Suprapubic skin (tissue), 4 donors: ENCODE measurements at regions not wholly inside any gene's neighbourhood (a gene's known extent, or its start where the extent isn't known, plus 50 kb on each side); places are given as distances from the start of the nearest gene placed in this dataset.

Experiments used
- DNase-seq, 2 donors: peaks; one replicate each; pipeline ENCODE4 v3.0.0-alpha.2; 2019; ENCODE audit warnings: low spot score in 2 of 2
- H3K27ac ChIP-seq: fragments of 200-600 bp; sonication (generic); one replicate; pipeline ENCODE4 v1.5.1; 2019
- H3K27me3 ChIP-seq: fragments of 200-600 bp; sonication (generic); one replicate; pipeline ENCODE4 v1.5.1; 2019
- H3K36me3 ChIP-seq: fragments of 200-600 bp; sonication (generic); one replicate; pipeline ENCODE4 v1.5.1; 2019
- H3K4me1 ChIP-seq: fragments of 200-600 bp; sonication (generic); one replicate; pipeline ENCODE4 v1.5.1; 2019
- H3K4me3 ChIP-seq: fragments of 200-600 bp; sonication (generic); one replicate; pipeline ENCODE4 v1.5.1; 2019; ENCODE audit warnings: mild to moderate bottlenecking
- H3K9me3 ChIP-seq: fragments of 200-600 bp; sonication (generic); one replicate; pipeline ENCODE4 v1.5.1; 2019
- EP300 ChIP-seq: sonication (generic); formaldehyde crosslinking; IDR thresholded peaks from one replicate; pipeline ENCODE4 v1.6.1; 2017; ENCODE audit warnings: antibody characterized with exemption
- POLR2A ChIP-seq, 2 donors: fragments of 450-650 bp; IDR thresholded peaks; one replicate each; pipeline ENCODE4 v1.6.1; 2017; ENCODE audit warnings: antibody characterized with exemption in 2 of 2, mild to moderate bottlenecking in 2 of 2, moderate library complexity in 2 of 2
- POLR2AphosphoS5 ChIP-seq, 3 donors: sonication (generic); formaldehyde crosslinking; IDR thresholded peaks; one replicate each; pipeline ENCODE4 v1.6.1; 2017; ENCODE audit warnings: antibody characterized with exemption in 3 of 3
- WGBS: methylation state at CpG from one replicate; pipeline ENCODE4 v1.1.5; 2018; 5-methylcytosine and 5-hydroxymethylcytosine counted together
- TF ChIP-seq, protein P1 (sequence below), 2 donors: fragments of 200-600 bp in 1 of 2; fragments of 450-650 bp in 1 of 2; sonication (generic) in 1 of 2; IDR thresholded peaks; one replicate each; pipeline ENCODE4 v1.5.1; 2016 to 2019; ENCODE audit warnings: antibody characterized with exemption in 2 of 2, mild to moderate bottlenecking in 1 of 2, moderate library complexity in 1 of 2

DNA sequence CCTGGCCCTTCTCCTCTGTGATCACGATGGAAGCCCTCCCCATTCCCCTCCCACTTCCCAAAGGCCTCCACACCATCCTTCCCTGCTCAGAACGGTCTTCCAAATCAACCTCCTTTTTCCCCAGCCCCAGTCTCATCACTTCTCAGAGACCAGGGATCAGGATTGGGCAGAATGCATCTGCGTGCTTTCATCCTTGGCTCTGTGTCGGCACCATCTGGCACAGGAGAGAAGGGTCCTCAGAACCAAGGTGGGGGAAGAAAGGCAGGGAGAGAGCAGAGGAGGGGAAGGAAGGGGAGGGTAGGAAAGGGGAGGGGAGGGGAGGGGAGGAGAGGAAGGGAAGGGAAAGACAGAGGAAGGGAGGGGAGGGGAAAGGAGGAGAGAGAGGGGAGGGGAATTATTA, 52.4 kb upstream of the FICD start:
- no peak for DNase-seq
- H3K27ac ChIP-seq, result no peak overlapping the region
- H3K36me3 ChIP-seq, result no peaks in the 10 kb centered on the region
- TF ChIP-seq, protein P1, sequence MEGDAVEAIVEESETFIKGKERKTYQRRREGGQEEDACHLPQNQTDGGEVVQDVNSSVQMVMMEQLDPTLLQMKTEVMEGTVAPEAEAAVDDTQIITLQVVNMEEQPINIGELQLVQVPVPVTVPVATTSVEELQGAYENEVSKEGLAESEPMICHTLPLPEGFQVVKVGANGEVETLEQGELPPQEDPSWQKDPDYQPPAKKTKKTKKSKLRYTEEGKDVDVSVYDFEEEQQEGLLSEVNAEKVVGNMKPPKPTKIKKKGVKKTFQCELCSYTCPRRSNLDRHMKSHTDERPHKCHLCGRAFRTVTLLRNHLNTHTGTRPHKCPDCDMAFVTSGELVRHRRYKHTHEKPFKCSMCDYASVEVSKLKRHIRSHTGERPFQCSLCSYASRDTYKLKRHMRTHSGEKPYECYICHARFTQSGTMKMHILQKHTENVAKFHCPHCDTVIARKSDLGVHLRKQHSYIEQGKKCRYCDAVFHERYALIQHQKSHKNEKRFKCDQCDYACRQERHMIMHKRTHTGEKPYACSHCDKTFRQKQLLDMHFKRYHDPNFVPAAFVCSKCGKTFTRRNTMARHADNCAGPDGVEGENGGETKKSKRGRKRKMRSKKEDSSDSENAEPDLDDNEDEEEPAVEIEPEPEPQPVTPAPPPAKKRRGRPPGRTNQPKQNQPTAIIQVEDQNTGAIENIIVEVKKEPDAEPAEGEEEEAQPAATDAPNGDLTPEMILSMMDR (IDR thresholded peaks at IDR 0.05), result no peak
- TF ChIP-seq EP300 (no peak), POLR2A (IDR thresholded peaks at IDR 0.05) (no peak), POLR2AphosphoS5 (IDR thresholded peaks at IDR 0.05) (no peak)
- 61% methylated on average over 4 of the region's 4 CpGs for WGBS
- H3K4me3 ChIP-seq, result no peak overlapping the region
- H3K9me3 ChIP-seq, result no peaks in the 10 kb centered on the region
- H3K27me3 ChIP-seq, result peaks cover 30% of the 10 kb centered on the region
- no peaks in the 10 kb centered on the region for H3K4me1 ChIP-seq

DNA sequence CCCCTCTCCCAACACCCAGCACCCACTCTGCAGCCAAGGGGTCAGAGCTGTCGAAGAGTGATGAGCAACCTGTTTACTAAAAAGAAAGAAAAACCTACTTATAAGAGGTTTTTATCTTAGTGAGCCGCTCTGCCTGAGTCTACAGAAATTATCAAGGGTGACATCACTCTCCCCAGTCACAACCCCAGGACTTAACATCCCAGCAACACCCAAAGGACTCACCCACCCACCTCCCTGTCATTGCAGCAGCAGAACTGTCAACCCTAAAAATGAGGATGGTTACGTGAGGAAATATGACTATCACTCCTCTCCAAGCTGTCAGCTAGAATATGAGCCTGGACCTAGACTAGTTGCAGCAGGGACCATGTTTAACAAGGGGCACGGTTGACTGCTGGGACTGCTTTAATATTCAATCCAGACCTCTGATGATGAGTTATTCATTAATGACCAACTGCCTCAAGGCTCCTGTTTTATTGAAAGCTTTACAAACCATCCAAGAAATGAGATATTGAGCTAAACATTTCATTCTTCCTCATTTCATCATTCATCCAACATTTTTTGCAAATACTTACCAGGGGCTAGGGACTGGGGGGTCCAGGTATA, 53.9 kb upstream of the FICD start:
- TF ChIP-seq POLR2AphosphoS5 (IDR thresholded peaks at IDR 0.05) (no peak), EP300 (no peak), POLR2A (IDR thresholded peaks at IDR 0.05) (no peak)
- TF ChIP-seq, protein P1 (IDR thresholded peaks at IDR 0.05), result no peak
- Histone ChIP-seq H3K9me3 (no peaks in the 10 kb centered on the region), H3K27ac (no peak overlapping the region), H3K4me1 (no peaks in the 10 kb centered on the region), H3K27me3 (peaks cover 30% of the 10 kb centered on the region), H3K4me3 (no peak overlapping the region), H3K36me3 (no peaks in the 10 kb centered on the region)
- WGBS, result 81% methylated on average over 4 of the region's 4 CpGs
- no peak for DNase-seq

DNA sequence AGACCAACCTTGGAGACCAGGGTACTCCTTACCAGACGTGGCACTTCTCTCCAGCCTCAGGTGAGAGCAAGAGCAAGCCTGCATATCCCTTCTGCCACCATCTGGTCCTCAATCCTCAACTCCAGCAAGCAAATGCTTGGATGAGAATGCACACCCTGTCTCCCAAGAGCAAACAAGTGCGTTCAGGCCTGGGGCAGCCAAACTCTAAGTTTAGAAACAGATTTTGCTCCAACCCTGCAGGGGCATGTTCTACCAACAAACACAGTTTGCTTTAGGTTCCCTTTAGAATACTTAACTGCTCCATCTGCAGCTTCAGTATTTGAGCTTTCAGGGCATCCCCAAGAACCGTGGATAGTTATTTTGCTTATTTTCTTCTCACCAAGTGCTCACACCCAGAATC, 55.9 kb upstream of the FICD start:
- Histone ChIP-seq H3K9me3 (no peaks in the 10 kb centered on the region), H3K4me3 (no peak overlapping the region), H3K36me3 (no peaks in the 10 kb centered on the region), H3K4me1 (no peaks in the 10 kb centered on the region), H3K27ac (no peak overlapping the region), H3K27me3 (peaks cover 24% of the 10 kb centered on the region)
- 24% methylated on average over 2 of the region's 3 CpGs for WGBS
- TF ChIP-seq EP300 (no peak), POLR2AphosphoS5 (IDR thresholded peaks at IDR 0.05) (no peak), POLR2A (IDR thresholded peaks at IDR 0.05) (no peak)
- TF ChIP-seq, protein P1 (IDR thresholded peaks at IDR 0.05), result no peak
- DNase-seq, result no peak

DNA sequence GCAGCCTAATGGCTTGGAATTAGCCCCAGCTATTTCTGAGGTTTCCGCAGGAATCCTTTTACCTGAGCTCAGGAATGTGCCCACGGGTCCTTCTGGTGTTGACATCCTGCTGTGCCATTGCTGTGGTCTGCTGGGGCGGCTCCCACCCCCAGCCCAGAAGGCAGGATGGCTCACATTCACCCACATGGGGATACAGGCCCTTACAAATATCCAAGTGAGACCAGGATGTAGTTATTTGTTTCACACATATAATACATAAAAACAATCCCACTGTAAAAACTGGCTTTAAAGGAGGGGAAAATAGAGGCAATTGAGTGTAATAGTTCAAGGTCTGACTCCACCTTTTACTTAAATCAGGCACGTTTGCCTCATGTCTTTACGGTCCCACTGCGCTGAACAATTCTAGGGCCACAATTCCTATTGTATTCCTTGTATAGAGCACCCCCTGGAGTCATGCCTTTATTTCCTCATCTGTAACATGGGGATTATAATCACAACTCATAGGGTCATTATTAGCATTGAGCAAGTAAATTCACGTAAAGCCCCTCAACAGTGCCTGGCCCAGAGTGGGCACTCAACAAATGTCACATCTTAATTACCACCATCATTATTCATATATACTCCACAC, 57.2 kb upstream of the FICD start:
- Histone ChIP-seq H3K4me3 (no peak overlapping the region), H3K36me3 (no peaks in the 10 kb centered on the region), H3K9me3 (no peaks in the 10 kb centered on the region), H3K27me3 (peaks cover 16% of the 10 kb centered on the region), H3K4me1 (no peaks in the 10 kb centered on the region), H3K27ac (no peak overlapping the region)
- 45% methylated on average over 7 of the region's 7 CpGs for whole genome bisulfite sequencing
- TF ChIP-seq, protein P1 (IDR thresholded peaks at IDR 0.05), result no peak
- no peak for TF ChIP-seq POLR2AphosphoS5 (IDR thresholded peaks at IDR 0.05)
- TF ChIP-seq POLR2A (IDR thresholded peaks at IDR 0.05), result no peak
- TF ChIP-seq EP300, result no peak
- DNase-seq, result no peak

DNA sequence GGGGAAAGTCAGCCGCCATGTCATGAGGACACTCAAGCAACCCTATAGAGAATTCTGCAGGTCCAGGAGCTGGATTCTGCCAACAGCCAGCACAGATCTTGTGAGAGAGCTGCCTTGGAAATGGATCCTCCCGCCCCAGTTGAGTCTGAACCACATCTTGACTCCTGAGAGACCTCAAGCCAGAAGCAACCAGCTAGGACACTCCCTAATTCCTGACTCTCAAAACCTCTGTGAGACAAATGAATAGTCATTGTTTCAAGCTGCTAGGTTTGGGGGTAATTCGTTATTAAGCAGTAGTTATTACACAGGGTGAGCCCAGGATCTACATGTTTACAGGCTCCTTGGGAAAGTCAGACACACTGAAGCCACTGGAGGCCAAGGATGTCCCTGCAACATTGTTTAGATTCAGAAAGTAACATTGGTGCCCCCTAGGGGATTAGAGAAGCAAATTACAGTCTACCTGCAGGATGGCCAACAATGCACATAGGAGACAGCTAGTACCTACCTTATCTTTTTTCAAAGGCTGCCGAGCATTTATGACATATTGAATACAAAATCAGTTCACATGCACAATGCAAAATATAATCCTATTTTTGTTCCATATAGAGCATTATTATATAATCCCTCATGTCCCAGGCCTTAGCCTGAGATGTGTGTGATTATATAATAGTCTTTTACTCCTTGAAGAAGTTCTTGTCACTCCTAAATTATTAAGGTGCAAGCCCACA, 57.9 kb upstream of the FICD start:
- Histone ChIP-seq H3K36me3 (no peaks in the 10 kb centered on the region), H3K27me3 (peaks cover 12% of the 10 kb centered on the region), H3K9me3 (no peaks in the 10 kb centered on the region), H3K4me1 (no peaks in the 10 kb centered on the region), H3K4me3 (no peak overlapping the region), H3K27ac (no peak overlapping the region)
- DNase-seq, result no peak
- TF ChIP-seq, protein P1 (IDR thresholded peaks at IDR 0.05), result peak; percentile 11 to 43
- TF ChIP-seq POLR2A (IDR thresholded peaks at IDR 0.05), result no peak
- 51% methylated on average over 4 of the region's 4 CpGs for WGBS
